NCI-H146 treated with DMSO at 0.1 percent for 48 hours (cell line): ENCODE measurements at regions not wholly inside any gene's neighbourhood (a gene's known extent, or its start where the extent isn't known, plus 50 kb on each side); places are given as distances from the start of the nearest gene placed in this dataset.

Experiments used
- DNase-seq: peaks from one replicate; lab custom pipeline; 2025; ENCODE audit not compliant: unreplicated experiment; lab: John Stamatoyannopoulos, UW

DNA sequence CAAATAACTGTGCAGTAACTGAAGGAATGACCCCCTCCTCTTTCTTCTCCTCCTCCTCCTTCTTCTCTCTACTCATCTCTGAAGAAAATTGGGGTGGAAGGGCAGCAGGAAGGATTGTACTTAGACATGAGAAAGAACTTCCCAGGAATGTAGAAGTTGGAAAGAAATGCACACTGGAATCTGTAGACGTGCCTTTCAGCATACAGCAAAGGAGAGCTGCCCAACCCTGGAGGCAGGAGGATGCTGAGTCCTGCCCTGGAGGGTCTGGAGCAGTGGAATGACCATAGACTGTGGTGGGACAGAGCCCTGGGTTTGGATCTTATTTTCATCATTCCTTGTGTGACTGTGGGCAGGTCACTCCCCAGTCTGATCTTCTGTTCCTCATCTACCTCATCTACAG, 80.1 kb downstream of the PJA1 start:
- no peak for DNase-seq

DNA sequence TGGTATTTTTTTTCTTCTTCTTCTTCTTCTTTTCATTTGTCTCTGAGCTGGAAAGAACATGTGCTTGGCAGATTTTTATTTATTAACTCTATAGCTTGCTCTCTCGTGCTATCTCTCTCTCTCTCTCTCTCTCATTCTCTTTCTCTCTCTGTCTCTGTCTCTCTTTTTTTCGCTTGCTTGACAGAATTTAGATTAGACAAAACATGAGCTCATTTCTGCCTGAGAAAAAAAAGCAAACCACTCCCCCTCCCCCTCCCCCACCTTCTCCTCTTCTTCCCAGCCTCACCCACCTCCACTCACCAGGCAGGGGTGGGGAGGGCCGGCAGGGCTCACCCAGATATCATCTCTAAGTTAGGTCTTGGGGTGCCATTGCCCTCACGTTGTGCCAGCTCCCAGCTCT, 81.5 kb downstream of the PJA1 start:
- no peak for DNase-seq

DNA sequence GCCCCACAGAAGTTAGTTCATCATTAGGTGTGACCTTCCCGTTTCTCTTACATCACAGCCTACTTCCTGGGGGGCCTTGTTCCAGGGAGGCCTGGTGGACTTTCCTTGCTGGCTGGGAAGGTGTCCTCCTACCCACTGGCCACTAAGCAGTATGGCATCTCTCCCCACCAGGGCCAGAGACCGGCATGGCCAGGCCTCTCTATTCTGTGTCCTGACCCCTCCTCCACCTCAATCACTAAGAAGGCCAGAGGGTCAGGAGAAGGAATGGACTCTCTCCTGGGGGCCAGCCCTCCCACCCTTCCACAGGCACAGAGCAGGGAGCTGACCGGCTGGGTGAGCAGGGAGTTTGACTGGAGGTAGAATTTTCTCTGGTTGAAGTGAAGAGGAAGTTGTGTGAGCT, 81.9 kb downstream of the PJA1 start:
- DNase-seq = no peak

DNA sequence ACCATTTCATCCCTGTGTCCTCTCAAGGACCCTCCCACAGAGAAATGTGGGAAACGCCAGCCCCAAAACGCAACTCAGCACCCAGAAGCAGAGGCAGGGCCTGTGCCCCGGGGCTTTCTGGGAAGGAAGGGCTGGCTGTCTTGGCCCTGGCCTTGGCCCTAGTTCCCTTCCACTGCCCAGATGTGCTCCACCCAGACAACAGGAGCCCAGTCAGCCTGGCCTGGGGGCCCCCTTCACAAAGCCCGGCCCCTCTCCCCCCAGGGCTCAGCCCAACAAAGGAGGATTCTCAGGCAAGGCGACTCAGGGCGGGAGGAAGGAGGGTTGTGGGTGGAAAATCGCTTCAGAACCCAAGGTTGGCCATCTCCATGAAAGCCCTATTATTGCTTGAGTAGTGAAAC, 82.5 kb downstream of the PJA1 start:
- no peak for DNase-seq

DNA sequence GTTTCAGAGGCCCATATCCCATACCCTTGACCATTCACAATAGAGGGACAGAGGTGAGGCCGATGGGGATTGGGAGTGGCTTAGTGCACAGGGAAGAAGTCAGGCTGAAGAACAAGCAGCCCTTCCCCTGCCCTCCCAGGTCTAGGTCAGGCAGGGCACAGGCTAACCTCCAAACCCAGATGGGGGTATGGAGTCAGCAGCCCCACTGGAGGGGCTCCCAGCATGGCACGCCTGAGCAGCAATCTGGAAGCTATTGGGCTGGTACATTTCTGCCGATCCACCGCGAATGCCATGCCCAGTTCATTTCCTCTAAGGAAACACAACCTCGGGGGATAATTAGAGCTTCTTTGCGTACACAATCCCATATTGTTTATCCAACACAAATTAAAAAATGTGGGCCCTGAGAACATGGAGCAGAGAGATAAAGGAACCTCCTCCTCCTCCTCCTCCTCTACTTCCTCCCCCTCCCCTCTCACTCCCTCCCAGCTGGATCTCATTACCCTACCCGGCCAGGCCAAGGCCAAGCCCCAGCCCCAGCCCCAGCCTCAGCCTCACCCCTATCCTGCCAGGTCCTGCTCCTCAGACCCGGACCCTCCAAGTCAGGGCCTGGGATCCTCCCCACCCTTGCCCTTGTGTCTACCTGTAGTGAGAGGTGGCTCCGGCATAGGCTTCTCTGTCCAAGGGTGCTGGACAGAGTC, 83.0 kb downstream of the PJA1 start:
- DNase-seq = no peak

DNA sequence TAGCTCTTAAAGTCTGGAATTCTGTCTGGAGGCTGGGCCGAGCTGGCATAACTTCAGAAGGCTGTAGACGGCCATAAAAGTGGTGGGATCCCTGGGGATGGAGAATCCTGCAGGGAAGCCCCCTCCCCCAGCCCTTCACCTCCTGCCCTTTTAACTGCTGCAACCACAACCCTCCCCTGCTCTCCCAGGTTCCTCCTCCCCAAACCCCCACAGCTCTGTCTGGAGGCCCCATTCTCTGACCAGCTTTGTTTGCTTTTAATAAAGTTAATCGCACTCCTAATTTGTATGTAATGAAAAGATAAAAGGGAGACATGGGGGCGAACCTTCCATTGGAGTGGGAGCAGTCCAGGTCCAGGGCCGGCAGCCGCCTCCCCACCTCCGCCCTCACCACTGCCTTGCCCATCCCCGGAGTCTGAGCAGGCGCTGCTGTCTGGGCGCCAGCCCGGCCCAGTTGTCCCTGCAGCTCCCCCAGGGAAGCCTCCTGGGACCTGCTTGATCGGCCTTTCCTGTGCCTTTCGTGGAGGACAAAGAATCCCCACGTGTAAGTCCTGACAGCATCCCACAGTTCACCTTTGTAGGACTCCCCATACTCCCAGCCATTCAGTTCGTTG, 84.3 kb downstream of the PJA1 start:
- no peak for DNase-seq

DNA sequence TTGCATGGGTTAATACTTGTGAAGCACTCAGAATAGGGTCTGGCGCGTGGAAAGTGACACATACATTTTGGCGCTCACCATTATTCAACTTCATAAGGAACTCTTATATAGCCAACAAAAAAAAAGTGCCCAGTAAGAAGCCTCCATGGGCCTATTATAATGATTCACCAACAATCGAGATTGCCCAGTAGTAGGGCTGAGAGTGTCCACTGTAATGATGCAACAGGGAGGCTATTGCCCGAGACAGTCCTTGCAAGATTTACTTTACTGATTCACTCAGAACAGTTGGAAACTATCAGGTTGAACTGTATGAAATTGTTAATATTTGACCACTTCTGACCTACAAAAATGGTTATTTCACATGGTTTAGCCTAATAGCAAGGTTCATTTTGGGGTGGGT, 86.0 kb downstream of the PJA1 start:
- no peak for DNase-seq

DNA sequence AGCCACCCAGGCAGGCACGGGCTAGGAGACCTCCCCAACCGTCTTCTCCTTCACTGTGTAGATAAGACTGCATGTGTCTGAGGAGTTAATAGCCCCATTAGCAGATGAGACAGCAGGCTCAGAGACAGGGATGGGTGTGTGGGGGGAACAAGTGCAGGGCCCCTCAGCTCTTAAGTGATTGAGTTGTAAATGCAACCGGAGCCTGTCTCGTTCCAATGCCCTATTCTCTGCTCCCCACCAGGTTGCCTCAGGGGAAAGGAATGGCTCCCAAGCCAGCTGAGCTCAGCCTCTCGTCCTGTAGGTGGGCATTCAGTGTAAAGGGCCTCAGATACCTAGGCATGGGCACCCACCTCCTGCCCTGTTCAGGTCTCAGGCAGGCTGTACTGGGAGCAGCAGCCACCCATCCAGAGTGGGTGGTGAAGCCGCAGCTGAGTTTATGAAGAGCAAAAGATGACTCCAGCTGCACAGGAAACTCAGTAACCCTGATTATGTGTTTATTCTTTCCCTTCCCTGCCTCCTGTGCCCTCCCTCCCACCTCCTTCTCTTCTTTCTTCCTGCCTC, 87.3 kb downstream of the PJA1 start:
- no peak for DNase-seq

DNA sequence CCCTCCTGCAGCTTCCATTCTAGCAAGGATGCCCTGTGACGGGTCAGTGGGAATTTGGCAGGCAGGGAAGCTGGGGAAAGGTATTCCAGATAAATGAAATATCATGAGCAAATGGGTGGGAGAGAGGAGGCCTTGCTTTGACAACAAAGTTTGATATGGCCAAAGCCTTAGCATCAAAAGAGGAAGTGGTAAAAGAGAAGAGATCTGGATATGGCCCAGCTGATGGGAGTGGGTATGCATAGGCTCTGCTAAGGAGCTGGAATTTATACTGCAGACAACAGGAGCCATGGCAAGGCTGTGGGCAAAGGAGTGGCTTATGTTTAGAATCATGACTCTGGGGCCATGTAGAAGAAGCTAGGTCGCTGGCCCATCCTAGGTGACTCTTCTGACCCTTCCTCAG, 89.2 kb downstream of the PJA1 start:
- DNase-seq = no peak

DNA sequence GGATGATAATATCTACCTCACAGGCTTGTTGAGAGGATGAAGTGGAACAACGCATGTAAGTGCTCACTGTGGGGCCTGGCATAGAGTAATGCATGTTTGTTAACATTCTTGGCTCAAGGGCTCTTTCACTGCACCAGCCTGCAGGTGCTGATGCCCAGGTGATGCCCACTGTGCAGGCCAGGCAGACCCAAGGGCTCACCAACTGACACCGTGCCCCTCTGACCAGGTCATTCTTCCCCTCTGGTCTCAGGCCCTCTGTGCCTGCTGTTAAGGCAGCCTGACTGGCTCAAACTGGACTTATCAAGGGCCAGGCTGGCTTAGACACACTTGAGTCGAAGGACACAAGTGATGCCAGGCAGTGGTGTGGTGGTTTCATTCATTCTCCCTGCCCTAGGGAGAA, 90.5 kb downstream of the PJA1 start:
- no peak for DNase-seq

DNA sequence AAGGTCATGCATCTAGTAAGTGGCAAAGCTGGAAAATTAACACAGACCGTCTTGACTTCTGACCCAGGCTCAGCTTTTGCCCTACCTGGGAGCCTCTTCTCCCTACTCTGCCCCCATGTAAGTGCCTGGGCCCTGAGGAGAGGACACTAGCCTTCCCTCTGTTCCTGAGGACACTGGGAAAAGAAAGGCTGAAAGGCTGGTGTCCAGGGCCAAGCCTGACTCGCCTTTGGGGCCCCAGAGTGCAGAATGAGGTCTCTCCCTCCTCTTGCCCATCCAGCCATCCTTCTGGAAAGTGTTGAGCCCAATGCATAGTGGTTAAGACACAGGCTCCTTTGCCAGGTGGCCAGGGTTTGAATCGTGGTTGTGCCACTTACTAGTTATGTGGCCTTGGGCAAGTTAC, 91.5 kb downstream of the PJA1 start:
- DNase-seq = no peak

DNA sequence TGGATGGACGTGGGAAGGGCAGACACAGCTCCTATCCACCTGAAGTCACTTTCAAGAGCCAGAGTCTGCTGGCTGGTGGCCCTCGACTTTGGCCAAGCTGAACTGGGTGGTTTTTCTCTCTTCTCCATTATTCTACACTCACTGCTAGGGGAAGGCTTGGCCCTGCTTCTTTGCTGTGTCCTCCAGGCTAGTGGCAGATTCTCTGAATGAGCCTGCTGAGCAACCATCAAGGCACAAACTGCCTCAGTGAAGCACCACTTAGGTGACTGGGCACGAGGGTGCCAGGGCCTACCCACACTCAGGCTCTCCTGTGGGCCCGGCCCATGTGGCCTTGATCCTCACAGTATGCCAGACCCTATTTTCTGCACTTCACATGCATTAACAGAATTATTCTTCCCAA, 92.0 kb downstream of the PJA1 start:
- DNase-seq = no peak

DNA sequence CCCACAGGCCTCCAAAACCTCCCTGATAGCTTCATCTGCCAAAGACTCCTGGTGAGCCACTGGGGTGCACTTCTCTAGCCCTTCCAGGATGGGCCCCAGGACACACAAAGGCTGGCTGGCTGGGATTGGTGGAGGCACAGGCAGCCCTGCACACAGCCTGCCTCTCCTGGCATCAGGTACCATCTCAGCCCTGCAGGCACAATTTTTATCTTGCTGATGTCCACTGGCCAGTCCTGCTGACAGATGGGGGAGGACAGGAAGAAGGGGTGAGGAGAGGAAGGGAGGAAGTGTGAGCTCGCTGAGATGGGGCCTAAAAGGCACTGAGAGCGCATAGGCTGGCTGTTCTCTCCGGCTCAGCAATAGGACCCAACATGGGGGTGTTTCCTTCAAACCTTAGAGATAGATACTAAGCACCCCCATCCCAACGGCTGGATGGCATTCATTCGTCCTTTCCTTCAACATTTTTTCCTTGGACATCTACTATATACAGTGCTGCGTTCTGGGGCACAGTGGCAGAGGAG, 92.7 kb downstream of the PJA1 start:
- DNase-seq = no peak

DNA sequence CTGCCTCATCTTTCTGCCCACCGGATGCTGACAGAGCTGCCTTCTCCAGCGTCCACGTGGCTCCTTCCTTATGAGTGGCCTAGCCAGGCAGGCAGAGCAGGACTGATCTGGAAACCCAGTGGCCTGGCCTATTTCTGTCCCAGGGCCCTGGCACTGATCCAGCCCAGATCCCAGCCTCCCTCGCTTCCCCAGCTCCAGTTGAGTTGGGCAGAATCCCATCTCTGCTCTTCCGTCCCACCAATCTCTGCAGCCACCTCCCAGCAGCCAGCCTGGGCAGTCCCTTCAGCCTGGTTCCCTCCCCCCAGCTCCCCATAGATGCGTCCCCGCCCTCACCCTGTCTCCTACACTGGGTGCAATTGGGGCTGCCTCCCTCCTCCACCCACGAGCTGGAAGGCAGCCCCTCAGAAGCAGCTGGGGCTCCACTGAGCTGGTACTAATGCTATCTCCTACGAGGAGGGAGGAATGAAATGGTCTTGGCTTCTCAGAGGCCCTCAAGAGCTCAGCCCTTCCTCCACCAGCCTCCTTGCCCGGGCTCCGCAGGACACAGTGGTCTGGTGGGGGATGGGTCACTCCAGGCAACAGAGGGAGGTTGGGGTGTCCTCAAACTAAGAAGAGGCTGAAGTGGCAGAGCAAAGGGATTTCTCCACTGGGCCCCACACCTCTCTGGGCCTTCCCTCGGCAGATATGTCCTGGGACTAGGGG, 94.2 kb downstream of the PJA1 start:
- no peak for DNase-seq

DNA sequence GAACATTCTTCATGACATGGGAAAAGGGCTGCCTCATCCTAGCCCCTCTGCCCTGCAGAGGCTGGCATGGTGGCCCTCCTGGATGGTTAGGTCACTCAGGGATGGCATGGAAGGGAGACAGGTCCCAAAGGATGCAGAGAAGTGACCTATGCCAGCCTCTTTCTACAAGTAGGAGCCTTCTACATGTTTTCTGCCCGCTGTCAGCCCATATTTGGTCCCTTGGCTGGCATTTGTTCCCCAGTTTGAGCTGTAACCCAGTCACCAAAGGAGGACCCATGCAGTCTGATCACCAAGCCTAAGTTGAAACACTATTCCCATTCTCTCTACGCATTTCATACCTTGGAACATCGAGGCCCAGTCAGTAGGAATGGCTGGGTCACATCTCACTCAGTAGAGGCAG, 95.4 kb downstream of the PJA1 start:
- no peak for DNase-seq

DNA sequence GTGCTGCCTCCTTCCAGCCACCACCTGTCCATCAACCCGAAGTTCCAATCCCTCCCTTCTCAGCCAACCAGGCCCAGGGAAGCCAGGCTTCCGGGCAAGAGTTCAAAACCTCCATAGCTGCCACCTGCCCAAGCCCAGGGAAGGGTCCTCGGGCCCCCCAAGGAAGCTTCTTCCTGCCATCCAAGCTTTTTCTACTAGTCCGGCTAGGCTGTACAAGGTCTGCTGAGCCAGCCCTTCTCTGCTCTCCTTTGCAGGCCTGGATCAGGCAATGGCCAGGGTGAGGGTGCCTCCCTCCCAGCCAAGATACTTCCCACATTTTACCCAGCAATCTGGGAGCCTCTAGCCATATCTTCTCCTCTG, 96.2 kb downstream of the PJA1 start:
- DNase-seq = no peak

DNA sequence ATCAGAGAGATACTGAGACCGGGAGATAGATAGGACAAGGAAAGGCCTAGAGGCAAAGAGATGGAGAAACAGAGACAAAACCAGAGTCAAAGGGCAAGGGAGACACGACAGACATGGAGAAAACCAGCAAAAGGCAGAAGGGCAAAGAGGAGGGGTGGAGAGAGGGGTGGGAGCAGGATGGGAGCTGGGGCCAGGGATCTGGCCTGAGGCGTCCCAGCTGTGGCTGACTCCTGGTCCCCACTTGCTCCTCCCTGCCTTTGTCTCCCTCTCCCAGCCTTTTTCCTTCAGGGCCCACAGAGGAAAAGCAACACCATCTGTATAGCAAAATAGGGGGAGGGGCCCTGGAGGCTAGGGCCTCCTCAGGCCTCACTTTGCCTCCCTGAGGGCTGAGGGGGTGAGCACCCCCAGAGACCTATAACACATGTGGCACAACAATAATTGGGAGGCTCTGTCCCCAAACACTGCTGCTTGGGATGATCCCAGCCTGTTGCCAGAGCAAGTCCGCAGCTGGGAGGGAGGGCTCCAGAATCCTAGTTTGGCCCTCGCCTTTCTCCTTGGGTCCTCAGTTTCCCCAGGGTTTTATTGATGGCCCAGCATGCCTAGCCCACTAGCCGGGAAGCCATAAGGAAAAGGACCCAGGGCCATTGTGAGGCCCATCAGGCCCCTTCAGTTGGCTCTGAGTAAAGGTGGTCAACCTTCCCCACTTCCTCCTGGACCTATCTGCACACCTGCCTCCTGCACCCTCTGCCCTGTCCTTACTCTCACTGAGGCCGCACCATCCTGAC, 96.8 kb downstream of the PJA1 start:
- no peak for DNase-seq

DNA sequence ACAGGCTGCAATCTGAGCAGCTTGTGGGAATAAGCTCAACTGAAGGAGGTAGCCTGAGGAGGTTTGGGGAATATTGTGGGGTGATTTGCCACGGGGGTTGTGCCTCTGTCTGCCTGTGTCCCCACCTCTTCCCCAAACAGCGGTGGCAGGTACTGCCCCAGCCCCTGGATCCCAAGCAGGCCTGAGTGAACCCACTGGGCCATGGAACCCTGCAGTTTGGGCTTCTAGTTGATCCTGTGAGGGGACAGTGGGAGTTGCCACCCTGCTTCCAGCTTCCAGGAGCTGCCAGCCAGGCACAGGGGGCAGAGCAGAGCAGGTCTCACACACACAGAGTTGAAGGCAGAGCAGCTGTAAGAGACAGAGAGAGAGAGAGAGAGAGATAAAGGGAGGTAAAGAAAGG, 97.4 kb downstream of the PJA1 start:
- no peak for DNase-seq

DNA sequence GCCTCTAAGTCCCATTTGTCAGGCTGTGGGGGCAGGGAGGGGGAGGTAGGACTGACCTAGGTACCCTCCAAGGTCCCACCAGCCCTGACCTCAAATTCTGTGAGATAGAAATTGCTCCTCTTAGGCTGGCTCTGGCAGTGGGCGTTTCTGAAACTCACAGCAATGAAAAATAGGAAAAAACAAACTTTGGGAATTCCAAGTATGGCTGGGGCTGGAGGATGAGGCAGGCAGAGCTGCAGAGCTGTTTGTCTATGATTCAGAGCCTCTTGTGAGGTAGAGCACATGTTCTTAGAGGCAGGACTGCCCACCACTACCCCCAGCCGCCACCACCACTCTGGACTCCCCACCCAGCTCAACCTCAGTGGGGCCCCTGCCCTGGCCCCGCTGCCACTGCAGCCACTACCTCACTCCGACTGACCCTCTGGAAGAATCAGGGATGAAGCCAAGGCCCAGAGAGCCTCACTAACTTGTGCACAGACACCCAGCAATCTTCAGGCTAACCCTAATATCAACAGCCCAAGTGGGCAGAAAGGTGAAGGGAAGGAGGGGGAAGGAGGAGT, 98.2 kb downstream of the PJA1 start:
- no peak for DNase-seq

DNA sequence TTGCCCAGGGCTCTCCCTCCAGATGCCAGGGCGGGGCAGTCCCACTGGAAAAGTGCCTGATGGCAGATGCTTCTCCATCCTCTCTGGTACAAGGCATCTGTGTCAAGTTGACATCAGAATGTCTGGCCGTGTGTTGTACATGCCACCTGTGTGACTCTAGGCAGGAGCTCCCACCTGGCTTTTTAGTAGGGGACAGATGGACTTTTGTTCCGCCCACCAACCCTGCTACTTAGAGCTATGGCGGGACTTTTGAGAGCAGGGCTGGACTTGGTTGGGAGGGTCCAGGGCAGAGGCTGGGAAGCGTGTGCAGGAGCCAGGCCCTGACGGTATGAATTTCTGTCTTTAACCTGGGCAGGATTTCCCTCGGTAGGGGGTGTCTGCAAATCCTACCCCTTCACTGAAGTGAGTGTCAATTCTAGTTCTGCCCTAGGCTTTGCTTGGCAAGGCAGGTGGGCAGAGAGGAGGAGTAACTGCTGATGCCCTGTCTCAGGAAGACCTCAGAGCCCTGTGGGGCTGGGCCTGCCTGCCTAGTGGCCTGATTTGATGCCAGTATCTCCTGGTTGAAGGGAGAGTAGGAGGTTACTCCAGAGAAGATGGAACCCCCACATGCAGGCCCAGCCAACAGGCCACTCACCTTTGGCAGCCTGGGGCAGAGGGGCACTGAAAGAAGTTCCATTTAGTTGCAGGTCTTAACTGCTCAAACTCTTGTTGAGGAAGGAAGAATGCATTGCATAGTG, 99.1 kb downstream of the PJA1 start:
- DNase-seq = no peak
